GM12865 (cell line): ENCODE measurements at regions not wholly inside any gene's neighbourhood (a gene's known extent, or its start where the extent isn't known, plus 50 kb on each side); places are given as distances from the start of the nearest gene placed in this dataset.

Experiments
- DNase-seq: peaks from one replicate; pipeline ENCODE4 v3.0.0; 2010; ENCODE audit warnings: low read depth
- H3K4me3 ChIP-seq: 2 replicates; pipeline ENCODE4 v1.5.1; 2011; ENCODE audit warnings: mild to moderate bottlenecking, low read depth, low read length, control low read depth
- CTCF ChIP-seq: IDR thresholded peaks from 2 replicates; pipeline ENCODE4 v1.5.1; 2011; ENCODE audit warnings: low read length, control low read depth, low read depth, inconsistent platforms; ENCODE audit not compliant: insufficient read depth; ENCODE audit errors: missing control alignments

GRCh38 chr1:209342441-209343175, 240.9 kb upstream of the CAMK1G start:
- no peak for TF ChIP-seq CTCF
- H3K4me3 ChIP-seq = no peak overlapping the region
- no peak for DNase-seq

- no peak for DNase-seq
- TF ChIP-seq CTCF = no peak
- no peak overlapping the region for H3K4me3 ChIP-seq
Observed at GRCh38 chr1:209343511-209343910, 240.0 kb upstream of the CAMK1G start.

GRCh38 chr1:209344156-209344555, 239.4 kb upstream of the CAMK1G start:
- no peak for TF ChIP-seq CTCF
- no peak for DNase-seq

GRCh38 chr1:209349363-209350308, 233.9 kb upstream of the CAMK1G start:
- TF ChIP-seq CTCF = no peak
- H3K4me3 ChIP-seq = no peak overlapping the region
- no peak for DNase-seq

More at GRCh38 chr1:209344156-209344555, 239.4 kb upstream of the CAMK1G start:
- H3K4me3 ChIP-seq = no peak overlapping the region

- no peak for DNase-seq
- no peak overlapping the region for H3K4me3 ChIP-seq
- TF ChIP-seq CTCF = no peak
Observed at GRCh38 chr1:209353053-209353452, 230.5 kb upstream of the CAMK1G start.

- H3K4me3 ChIP-seq = no peak overlapping the region
- peak; percentile 80 for DNase-seq
- TF ChIP-seq CTCF = peak; percentile 89
Observed at GRCh38 chr1:209354111-209354839, 229.2 kb upstream of the CAMK1G start.
